CD4-positive, alpha-beta T cell treated with Interleukin-15 for 4 hours (primary cell): ENCODE measurements at regions not wholly inside any gene's neighbourhood (a gene's known extent, or its start where the extent isn't known, plus 50 kb on each side); places are given as distances from the start of the nearest gene placed in this dataset.
"Not testable (repeated sequence)": the region's sequence is repeated elsewhere in the genome, so short reads cannot be mapped to it uniquely, and the experiment has no call there.

Experiments
- DNase-seq: peaks from one replicate; pipeline ENCODE4 v3.0.0-alpha.2; 2020; ENCODE audit warnings: low spot score

DNA sequence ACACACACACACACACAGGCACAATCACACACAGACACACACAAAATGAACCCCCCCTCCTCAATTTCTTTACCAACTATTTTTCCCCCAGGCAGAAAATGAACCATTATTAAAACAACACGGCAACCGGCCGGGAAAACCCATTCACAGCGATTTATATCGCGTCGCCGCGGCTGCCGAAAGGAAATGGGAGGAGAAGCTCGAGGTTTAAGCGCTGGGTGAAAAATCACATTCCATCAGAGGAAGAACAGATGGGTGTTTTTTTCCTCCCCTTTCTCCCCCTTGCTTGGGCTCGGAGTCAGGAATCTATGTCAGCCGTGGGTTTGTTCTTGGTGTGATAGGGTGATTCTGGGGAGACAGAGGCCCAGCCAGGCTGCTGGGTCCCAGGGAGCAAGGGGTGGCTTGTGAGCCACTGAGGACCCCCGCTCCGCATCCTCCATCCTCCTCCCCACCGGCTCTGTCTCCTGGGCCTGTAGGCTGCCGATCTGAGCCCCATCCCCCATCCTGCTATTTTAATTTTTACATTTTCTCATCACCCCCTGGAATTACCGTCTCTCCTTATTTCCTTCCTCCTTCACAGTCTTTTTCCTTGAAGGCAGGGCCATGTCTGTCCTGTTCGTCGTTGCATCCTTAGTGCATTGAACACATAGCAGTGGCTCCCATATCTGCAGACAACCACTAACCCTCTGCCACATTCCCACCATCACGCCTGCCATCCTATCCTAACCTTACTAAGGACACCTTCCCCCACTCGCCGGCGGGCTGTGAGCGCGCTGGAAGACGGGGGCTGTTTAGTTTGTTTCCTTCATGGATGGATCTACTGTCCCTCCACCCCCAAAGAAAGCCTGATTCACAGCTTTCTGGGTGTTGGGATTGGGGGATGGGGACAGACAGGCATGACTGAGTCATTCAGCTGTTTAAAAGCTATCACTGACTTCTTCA is 137.7 kb downstream of the CRLF3 start:
- not testable (repeated sequence) for DNase-seq

DNA sequence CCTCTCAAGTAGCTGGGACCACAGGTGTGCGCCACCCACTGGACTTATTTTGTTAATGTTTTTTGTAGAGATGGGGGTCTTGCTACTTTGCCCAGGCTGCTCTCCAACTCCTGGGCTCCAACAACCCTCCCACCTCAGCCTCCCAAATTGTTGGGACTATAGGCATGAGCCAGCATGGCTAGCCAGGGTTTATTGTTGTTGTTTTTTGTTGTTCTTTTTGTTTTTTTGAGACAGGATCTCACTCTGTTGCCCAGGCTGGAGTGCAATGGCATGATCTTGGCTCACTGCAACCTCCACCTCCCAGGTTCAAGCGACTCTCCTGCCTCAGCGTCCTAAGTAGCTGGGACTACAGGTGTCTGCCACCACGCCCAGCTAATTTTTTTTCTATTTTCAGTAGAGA is 142.2 kb downstream of the CRLF3 start:
- DNase-seq = not testable (repeated sequence)

- not testable (repeated sequence) for DNase-seq
Observed at GRCh38 chr17:30680681-30681080, 143.8 kb downstream of the CRLF3 start.

- no peak for DNase-seq
Observed at GRCh38 chr17:30677550-30678249, 146.8 kb downstream of the CRLF3 start.

- not testable (repeated sequence) for DNase-seq
Observed at GRCh38 chr17:30675777-30676492, 148.6 kb downstream of the CRLF3 start.

- not testable (repeated sequence) for DNase-seq
Observed at GRCh38 chr17:30669217-30669649, 155.3 kb downstream of the CRLF3 start.

- DNase-seq = not testable (repeated sequence)
Observed at GRCh38 chr17:30668360-30669181, 155.9 kb downstream of the CRLF3 start.

- not testable (repeated sequence) for DNase-seq
Observed at GRCh38 chr17:30667657-30668359, 156.7 kb downstream of the CRLF3 start.

DNA sequence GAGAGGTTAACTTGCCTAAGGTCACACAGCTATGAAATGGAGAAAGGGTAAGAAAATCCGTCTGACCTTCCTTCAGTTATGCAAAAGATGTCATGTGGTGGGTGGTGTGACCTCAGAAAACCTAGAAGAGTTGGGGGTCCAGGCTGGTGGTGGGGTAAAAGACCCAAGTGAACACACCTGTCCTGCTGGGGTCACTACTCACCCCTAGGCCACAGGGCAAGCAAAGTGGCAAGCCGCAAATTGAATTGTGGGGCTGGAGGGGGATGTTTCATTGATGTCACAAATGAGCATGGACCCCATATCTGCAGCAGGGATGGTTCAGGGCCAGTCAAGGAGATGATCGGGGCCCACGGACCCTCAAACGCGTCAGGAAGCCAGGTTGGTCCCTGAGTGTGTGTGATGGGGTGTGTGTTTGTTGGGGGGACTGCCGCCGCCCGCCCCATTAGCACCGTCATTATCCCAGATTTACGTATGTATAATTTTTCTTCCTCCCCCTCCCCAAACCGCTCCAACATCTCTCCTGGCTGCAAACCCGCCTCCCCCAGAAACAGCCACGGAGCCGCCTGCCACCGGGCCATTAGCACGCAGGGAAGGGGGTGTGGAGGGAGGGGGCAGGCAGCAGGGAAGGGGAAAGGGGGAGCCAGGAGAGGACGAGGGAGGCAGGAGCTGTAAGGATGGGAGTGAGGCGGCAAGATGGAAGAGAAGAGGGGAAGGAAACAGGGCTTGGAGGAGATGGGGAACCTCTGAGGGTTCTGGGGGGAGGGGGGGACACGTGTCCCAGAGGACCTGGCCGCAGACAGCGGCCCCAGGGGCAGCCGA is 157.4 kb downstream of the CRLF3 start:
- DNase-seq = not testable (repeated sequence)

- not testable (repeated sequence) for DNase-seq
Observed at GRCh38 chr17:30663727-30664455, 160.6 kb downstream of the CRLF3 start.

- not testable (repeated sequence) for DNase-seq
Observed at GRCh38 chr17:30657148-30657547, 167.3 kb downstream of the CRLF3 start.

- DNase-seq = not testable (repeated sequence)
Observed at GRCh38 chr17:30653038-30653437, 171.5 kb downstream of the CRLF3 start.

DNA sequence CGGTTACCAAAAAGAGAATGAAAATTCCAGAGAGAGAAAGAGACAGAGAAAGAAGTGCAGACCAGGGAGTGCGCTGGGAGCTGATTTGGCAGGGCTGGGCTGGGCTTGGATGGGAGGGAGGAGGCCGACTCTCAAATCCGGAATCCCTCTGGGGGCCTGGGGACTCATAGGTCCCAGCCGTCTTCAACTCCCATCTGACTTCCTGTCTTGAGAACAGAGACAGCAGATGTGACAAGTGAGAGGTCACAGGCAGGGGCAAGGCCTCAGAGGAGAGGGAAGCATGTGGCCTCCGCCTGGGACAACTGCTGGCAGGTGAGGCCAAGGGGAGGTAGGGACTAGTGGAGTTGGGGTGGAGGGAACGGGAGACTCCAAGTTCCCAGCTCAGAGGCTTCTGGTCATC is 172.9 kb downstream of the GOSR1 start:
- DNase-seq = not testable (repeated sequence)

- not testable (repeated sequence) for DNase-seq
Observed at GRCh38 chr17:30648015-30648620, 170.9 kb downstream of the GOSR1 start.

DNA sequence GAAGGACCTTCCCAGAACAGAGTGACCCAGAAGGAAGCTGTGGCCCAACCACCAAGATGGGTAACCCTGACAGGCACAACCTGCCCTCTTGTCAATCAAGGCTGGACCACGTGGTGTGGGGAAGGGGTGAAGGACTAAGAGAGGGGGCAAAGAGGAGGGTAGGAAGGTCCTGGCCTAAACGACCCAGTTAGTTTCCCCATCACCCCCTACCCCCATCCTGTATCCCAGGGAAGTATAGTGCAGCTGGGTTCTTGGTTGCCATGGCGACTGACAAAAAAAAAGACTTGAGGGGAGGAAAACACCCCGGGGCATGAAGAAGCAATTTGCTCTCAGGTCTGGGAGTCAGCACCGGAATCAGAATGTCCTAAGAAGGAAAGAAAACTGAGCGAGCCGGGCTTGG is 168.7 kb downstream of the GOSR1 start:
- DNase-seq = not testable (repeated sequence)

DNA sequence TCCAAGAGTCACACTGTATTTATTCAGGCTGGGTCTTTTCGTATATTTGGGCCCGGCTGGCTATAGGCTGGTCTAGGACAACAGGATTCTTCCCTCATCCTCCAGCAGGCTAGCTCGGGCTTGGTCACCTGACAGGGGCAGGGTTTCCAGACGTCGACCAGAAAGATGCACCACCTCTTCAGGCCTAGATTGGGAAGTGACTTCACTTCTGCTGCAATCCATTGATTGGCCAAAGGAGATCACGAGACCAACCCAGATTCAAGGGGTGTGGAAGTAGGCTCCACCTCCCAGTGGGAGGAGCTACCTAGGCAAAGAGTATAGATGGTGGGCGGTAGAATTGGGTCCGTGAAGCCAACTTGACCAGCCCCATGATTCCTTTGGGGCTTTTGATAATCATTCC is 167.5 kb downstream of the GOSR1 start:
- not testable (repeated sequence) for DNase-seq

DNA sequence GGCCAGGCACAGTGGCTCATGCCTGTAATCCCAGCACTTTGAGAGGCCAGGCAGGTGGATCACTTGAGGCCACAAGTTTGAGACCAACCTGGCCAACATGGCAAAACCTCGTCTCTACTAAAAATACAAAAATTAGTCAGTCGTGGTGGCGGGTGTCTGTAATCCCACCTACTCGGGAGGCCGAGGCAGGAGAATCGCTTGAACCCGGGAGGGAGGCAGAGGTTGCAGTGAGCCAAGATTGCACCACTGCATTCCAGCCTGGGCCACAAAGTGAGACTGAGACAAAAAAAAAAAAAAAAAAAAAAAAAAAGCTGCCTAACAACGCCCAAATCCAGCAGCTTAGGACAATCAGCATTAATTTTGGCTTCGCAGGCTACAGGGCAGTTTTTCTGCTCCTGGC is 167.1 kb downstream of the GOSR1 start:
- not testable (repeated sequence) for DNase-seq

- DNase-seq = not testable (repeated sequence)
Observed at GRCh38 chr17:30641428-30641827, 164.2 kb downstream of the GOSR1 start.

GRCh38 chr17:30639391-30639790 is 162.2 kb downstream of the GOSR1 start:
- not testable (repeated sequence) for DNase-seq
